Adrenal gland (tissue), 5 donors: ENCODE measurements at regions not wholly inside any gene's neighbourhood (a gene's known extent, or its start where the extent isn't known, plus 50 kb on each side); places are given as distances from the start of the nearest gene placed in this dataset.

Experiments used
- CTCF ChIP-seq, 6 experiments: fragments of 450-650 bp in 4 of 6; fragments of 200-600 bp in 2 of 6; sonication (generic) in 1 of 6; IDR thresholded peaks; 1 replicate in 5 of 6; 2 replicates in 1 of 6; pipeline versions ENCODE4 v1.5.1 to v1.8.0; 2016 to 2021; ENCODE audit warnings: antibody characterized with exemption in 6 of 6, mild to moderate bottlenecking in 2 of 6, moderate library complexity in 1 of 6
- POLR2A ChIP-seq, 2 donors: fragments of 450-650 bp; IDR thresholded peaks; one replicate each; pipeline ENCODE4 v1.6.1; 2017; ENCODE audit warnings: antibody characterized with exemption in 2 of 2, mild to moderate bottlenecking in 2 of 2, moderate library complexity in 1 of 2
- donor health status: DM: no; HTN: no; CAD: no.

GRCh38 chr12:89237763-89238162 lies 114.5 kb downstream of the DUSP6 start:
- TF ChIP-seq POLR2A (IDR thresholded peaks at IDR 0.05) (no peak), CTCF (IDR thresholded peaks at IDR 0.05) (no peak)
